Adrenal gland (tissue), 9 donors: ENCODE measurements at regions not wholly inside any gene's neighbourhood (a gene's known extent, or its start where the extent isn't known, plus 50 kb on each side); places are given as distances from the start of the nearest gene placed in this dataset.

ENCODE experiments used
- DNase-seq, 7 donors: peaks; one replicate each; pipeline ENCODE4 v3.0.0-alpha.2; 2019 to 2020
- H3K27ac ChIP-seq, 5 donors: fragments of 200-600 bp; sonication (generic) in 4 of 5; 1 replicate in 3 of 5; 2 replicates in 2 of 5; pipeline versions ENCODE4 v1.5.1 to v1.8.0; 2016 to 2020; ENCODE audit warnings: mild to moderate bottlenecking in 1 of 5
- H3K27me3 ChIP-seq: fragments of 200-600 bp; 2 replicates; pipeline ENCODE4 v1.8.0; 2021
- H3K36me3 ChIP-seq, 2 donors: fragments of 200-600 bp; replicated peaks in 1 of 2; 1 replicate in 1 of 2; 2 replicates in 1 of 2; pipeline versions ENCODE4 v1.5.1 to v1.8.0; 2018 to 2022
- H3K4me1 ChIP-seq, 2 donors: fragments of 200-600 bp; replicated peaks in 1 of 2; 1 replicate in 1 of 2; 2 replicates in 1 of 2; pipeline versions ENCODE4 v1.5.1 to v1.8.0; 2018 to 2021
- H3K4me3 ChIP-seq, 4 donors: fragments of 200-600 bp; sonication (generic) in 3 of 4; one replicate each; pipeline ENCODE4 v1.5.1; 2016 to 2018
- H3K9me3 ChIP-seq, 3 donors: fragments of 200-600 bp; sonication (generic) in 1 of 3; replicated peaks in 1 of 3; 1 replicate in 2 of 3; 2 replicates in 1 of 3; pipeline versions ENCODE4 v1.5.1 to v1.8.0; 2016 to 2021
- POLR2A ChIP-seq, 2 donors: fragments of 450-650 bp; IDR thresholded peaks; one replicate each; pipeline ENCODE4 v1.6.1; 2017; ENCODE audit warnings: antibody characterized with exemption in 2 of 2, mild to moderate bottlenecking in 2 of 2, moderate library complexity in 1 of 2
- WGBS, 4 donors: extraction: QIAGEN DNeasy Blood & Tissue Kit in 2 of 4; methylation state at CpG; one replicate each; pipeline versions ENCODE4 v1.1.5 to v1.1.7; 2013 to 2017; 5-methylcytosine and 5-hydroxymethylcytosine counted together
- intact Hi-C, 2 donors: fragments of 100-400 bp; cut with DNase I; formaldehyde crosslinking; loops; one replicate each; pipeline versions ENCODE4 v1.14.1 to v1.15.0; 2022 to 2023
- TF ChIP-seq, protein P1 (sequence below), 6 experiments: fragments of 450-650 bp in 4 of 6; fragments of 200-600 bp in 2 of 6; sonication (generic) in 1 of 6; IDR thresholded peaks; 1 replicate in 5 of 6; 2 replicates in 1 of 6; pipeline versions ENCODE4 v1.5.1 to v1.8.0; 2016 to 2021; ENCODE audit warnings: antibody characterized with exemption in 6 of 6, mild to moderate bottlenecking in 2 of 6, moderate library complexity in 1 of 6
- donor health status: healthy with polysubstance abuse.
- donor health status: Bipolar disorder and iron deficiency.
- donor health status: DM: yes; HTN: yes; CAD: no.
- donor health status: DM: no; HTN: no; CAD: no.
- donor health status: DM: no; HTN: no; CAD: no.

DNA sequence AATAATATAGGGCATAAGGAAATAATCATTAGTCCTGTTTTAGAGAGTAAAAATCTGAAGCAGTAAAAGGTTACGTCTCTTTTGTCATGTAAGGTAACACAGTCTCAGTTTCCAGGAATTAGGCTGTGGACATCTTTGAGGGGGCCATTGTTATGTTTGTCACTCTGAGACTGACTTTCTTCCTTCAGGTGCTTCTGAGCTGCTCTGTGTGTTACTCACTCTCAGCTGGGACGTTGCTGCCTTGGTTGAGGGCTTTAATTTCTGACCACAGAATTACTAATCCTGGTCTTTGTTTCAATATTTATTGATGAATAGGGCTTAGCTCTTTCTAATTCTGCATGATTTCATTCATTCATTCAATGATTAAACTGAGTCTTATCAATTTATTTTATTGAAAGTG lies 55.9 kb upstream of the SLC38A11 start:
- Histone ChIP-seq H3K4me1 (peaks cover 0 to 8% of the 10 kb centered on the region in 2 donors), H3K9me3 (no peaks in the 10 kb centered on the region), H3K4me3 (no peak overlapping the region), H3K27me3 (no peaks in the 10 kb centered on the region), H3K27ac (no peak overlapping the region), H3K36me3 (no peaks in the 10 kb centered on the region)
- WGBS, 4 donors: 56 to 76% (median 66%) methylated on average over 2 of the region's 2 CpGs
- TF ChIP-seq, protein P1, sequence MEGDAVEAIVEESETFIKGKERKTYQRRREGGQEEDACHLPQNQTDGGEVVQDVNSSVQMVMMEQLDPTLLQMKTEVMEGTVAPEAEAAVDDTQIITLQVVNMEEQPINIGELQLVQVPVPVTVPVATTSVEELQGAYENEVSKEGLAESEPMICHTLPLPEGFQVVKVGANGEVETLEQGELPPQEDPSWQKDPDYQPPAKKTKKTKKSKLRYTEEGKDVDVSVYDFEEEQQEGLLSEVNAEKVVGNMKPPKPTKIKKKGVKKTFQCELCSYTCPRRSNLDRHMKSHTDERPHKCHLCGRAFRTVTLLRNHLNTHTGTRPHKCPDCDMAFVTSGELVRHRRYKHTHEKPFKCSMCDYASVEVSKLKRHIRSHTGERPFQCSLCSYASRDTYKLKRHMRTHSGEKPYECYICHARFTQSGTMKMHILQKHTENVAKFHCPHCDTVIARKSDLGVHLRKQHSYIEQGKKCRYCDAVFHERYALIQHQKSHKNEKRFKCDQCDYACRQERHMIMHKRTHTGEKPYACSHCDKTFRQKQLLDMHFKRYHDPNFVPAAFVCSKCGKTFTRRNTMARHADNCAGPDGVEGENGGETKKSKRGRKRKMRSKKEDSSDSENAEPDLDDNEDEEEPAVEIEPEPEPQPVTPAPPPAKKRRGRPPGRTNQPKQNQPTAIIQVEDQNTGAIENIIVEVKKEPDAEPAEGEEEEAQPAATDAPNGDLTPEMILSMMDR (IDR thresholded peaks at IDR 0.05): no peak
- no peak for TF ChIP-seq POLR2A (IDR thresholded peaks at IDR 0.05)
- DNase-seq: no peak
- intact Hi-C loops: loop anchor here in 1 of 2 donors (5.0 kb wide), 1 partner anchor 201 kb away; no protein-coding TSS in a partner anchor

DNA sequence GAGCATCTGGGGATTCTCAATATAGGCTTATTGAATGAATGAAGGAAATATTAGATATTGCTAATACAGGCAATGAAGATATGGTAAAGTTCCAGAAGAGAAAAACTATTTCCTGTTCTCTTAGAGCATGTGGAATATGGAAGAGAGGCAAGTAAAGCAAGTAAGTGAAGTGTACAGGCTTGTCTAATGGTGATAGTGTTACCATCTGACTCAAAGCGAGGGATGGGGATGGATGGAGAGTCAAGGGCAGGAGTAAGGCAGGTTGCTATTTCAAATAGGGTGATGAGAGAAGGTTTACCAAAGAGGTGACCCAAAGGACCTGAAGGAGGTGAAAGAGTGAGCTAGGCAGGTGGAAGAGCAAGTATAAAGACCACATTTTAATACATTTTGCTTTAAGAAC lies 55.2 kb upstream of the SLC38A11 start:
- Histone ChIP-seq H3K4me3 (no peak overlapping the region), H3K27ac (no peak overlapping the region), H3K4me1 (peaks cover 0 to 8% of the 10 kb centered on the region in 2 donors), H3K9me3 (no peaks in the 10 kb centered on the region), H3K27me3 (no peaks in the 10 kb centered on the region), H3K36me3 (no peaks in the 10 kb centered on the region)
- no peak for DNase-seq
- TF ChIP-seq, protein P1 (IDR thresholded peaks at IDR 0.05): no peak
- TF ChIP-seq POLR2A (IDR thresholded peaks at IDR 0.05): no peak
- intact Hi-C loops: loop anchor here in 1 of 2 donors (5.0 kb wide), 1 partner anchor 202 kb away; no protein-coding TSS in a partner anchor
- WGBS, 4 donors: 83 to 92% (median 90%) methylated on average over 1 of the region's 1 CpG

DNA sequence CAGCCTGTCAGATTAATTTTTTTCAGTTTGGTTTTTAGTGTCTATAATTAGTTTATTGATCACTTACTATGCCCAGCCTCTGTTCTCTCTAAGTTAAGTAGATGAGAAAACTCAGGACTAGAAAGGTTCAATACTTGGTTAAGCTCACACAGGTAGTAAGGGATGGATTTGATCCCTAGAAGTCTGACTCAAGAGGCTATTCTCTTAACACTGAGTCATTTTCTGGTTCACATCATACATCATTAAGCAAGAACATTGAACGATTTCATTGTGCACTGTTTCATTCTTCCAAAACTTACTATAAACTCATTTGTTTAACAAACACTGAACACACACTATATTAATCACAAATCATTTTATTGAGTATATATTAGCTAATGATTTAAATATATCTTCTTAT lies 54.1 kb upstream of the SLC38A11 start:
- Histone ChIP-seq H3K27me3 (no peaks in the 10 kb centered on the region), H3K4me1 (peaks cover 0 to 8% of the 10 kb centered on the region in 2 donors), H3K27ac (no peak overlapping the region), H3K9me3 (no peaks in the 10 kb centered on the region), H3K36me3 (no peaks in the 10 kb centered on the region), H3K4me3 (no peak overlapping the region)
- 55 to 72% (median 66%) methylated on average over 1 of the region's 1 CpG for WGBS, 4 donors
- DNase-seq: no peak
- TF ChIP-seq, protein P1 (IDR thresholded peaks at IDR 0.05): no peak
- TF ChIP-seq POLR2A (IDR thresholded peaks at IDR 0.05): no peak
- intact Hi-C loops: no loop called here

DNA sequence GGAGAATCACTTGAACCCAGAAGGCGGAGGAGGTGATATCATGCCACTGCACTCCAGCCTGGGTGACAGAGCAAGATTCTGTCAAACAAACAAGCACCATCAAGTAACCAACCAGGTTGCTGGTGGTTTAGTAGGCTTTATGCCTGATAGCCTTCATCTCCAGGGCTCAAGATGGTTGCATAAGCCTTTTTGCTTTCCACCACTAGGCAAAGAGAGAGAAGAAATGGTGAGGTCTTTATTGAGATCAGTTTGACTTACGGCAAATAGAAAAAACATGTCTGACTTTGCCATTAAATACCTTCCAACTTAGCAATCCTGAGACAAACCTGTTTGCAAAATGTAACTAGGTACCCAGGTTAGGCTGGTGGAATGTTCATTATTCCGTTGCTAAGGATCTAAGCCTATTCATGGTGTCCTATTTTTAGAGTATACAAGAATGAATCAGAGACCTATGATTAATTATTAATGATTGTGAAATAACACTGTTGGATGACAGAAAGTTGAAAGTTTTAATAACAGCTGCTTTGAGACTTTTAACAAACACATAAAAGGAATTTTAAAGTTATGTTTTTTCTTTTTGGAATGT lies 53.5 kb upstream of the SLC38A11 start:
- no peaks in the 10 kb centered on the region for H3K36me3 ChIP-seq
- TF ChIP-seq, protein P1 (IDR thresholded peaks at IDR 0.05): no peak
- no peak for TF ChIP-seq POLR2A (IDR thresholded peaks at IDR 0.05)
- 73 to 79% (median 73%) methylated on average over 3 of the region's 3 CpGs for WGBS, 4 donors
- no peak for DNase-seq
- no peak overlapping the region for H3K4me3 ChIP-seq
- no peaks in the 10 kb centered on the region for H3K27me3 ChIP-seq
- no peaks in the 10 kb centered on the region for H3K9me3 ChIP-seq
- peaks cover 0 to 8% of the 10 kb centered on the region in 2 donors for H3K4me1 ChIP-seq
- H3K27ac ChIP-seq: no peak overlapping the region
- intact Hi-C loops: no loop called here
